Muscle layer of colon (tissue), 2 donors: ENCODE measurements at regions not wholly inside any gene's neighbourhood (a gene's known extent, or its start where the extent isn't known, plus 50 kb on each side); places are given as distances from the start of the nearest gene placed in this dataset.

Experiments used
- H3K27ac ChIP-seq: one replicate; pipeline ENCODE4 v1.7.0; 2013; ENCODE audit warnings: low read depth, mild to moderate bottlenecking, low read length, moderate library complexity
- H3K27me3 ChIP-seq, 2 donors: one replicate each; pipeline ENCODE4 v1.7.0; 2013; ENCODE audit warnings: low read length in 2 of 2, mild to moderate bottlenecking in 2 of 2; ENCODE audit not compliant: insufficient read depth in 2 of 2, control insufficient read depth in 1 of 2
- H3K36me3 ChIP-seq: one replicate; pipeline ENCODE4 v1.7.0; 2013; ENCODE audit warnings: mild to moderate bottlenecking, low read length; ENCODE audit not compliant: insufficient read depth
- H3K4me1 ChIP-seq: one replicate; pipeline ENCODE4 v1.7.0; 2013; ENCODE audit warnings: mild to moderate bottlenecking, low read length; ENCODE audit not compliant: insufficient read depth
- H3K4me3 ChIP-seq, 2 donors: one replicate each; pipeline ENCODE4 v1.7.0; 2013; ENCODE audit warnings: low read length in 2 of 2, low read depth in 1 of 2, mild to moderate bottlenecking in 1 of 2, moderate library complexity in 1 of 2
- H3K9ac ChIP-seq: one replicate; pipeline ENCODE4 v1.7.0; 2013; ENCODE audit warnings: low read length
- H3K9me3 ChIP-seq: one replicate; pipeline ENCODE4 v1.7.0; 2013; ENCODE audit warnings: mild to moderate bottlenecking, low read length
- donor health status: abdominal sarcoma.
- donor health status: Adenocarcinoma of cecum.

- Histone ChIP-seq H3K9me3 (no peaks in the 10 kb centered on the region), H3K4me1 (no peaks in the 10 kb centered on the region), H3K4me3 (no peak overlapping the region), H3K36me3 (no peaks in the 10 kb centered on the region), H3K27me3 (no peaks in the 10 kb centered on the region), H3K27ac (no peak overlapping the region), H3K9ac (no peak overlapping the region)
These were observed 650.4 kb downstream of the LTN1 start for GRCh38 chr21:28342212-28342810.

GRCh38 chr21:28339403-28339802 lies 653.3 kb downstream of the LTN1 start:
- Histone ChIP-seq H3K9me3 (no peaks in the 10 kb centered on the region), H3K4me3 (no peak overlapping the region), H3K36me3 (no peaks in the 10 kb centered on the region), H3K9ac (no peak overlapping the region), H3K27me3 (no peaks in the 10 kb centered on the region), H3K4me1 (no peaks in the 10 kb centered on the region), H3K27ac (no peak overlapping the region)

- no peaks in the 10 kb centered on the region for H3K9me3 ChIP-seq
- H3K27ac ChIP-seq, result no peak overlapping the region
- H3K9ac ChIP-seq, result no peak overlapping the region
- H3K36me3 ChIP-seq, result no peaks in the 10 kb centered on the region
- H3K27me3 ChIP-seq, result no peaks in the 10 kb centered on the region
- no peaks in the 10 kb centered on the region for H3K4me1 ChIP-seq
- H3K4me3 ChIP-seq, result no peak overlapping the region
These were observed 653.9 kb downstream of the LTN1 start for GRCh38 chr21:28338701-28339305.

- Histone ChIP-seq H3K27ac (no peak overlapping the region), H3K9me3 (no peaks in the 10 kb centered on the region), H3K9ac (no peak overlapping the region), H3K27me3 (no peaks in the 10 kb centered on the region), H3K4me3 (no peak overlapping the region), H3K36me3 (no peaks in the 10 kb centered on the region), H3K4me1 (no peaks in the 10 kb centered on the region)
These were observed 655.4 kb downstream of the LTN1 start for GRCh38 chr21:28337315-28337714.

- Histone ChIP-seq H3K4me1 (no peaks in the 10 kb centered on the region), H3K36me3 (no peaks in the 10 kb centered on the region), H3K9me3 (no peaks in the 10 kb centered on the region), H3K4me3 (no peak overlapping the region), H3K27ac (no peak overlapping the region), H3K9ac (no peak overlapping the region), H3K27me3 (no peaks in the 10 kb centered on the region)
These were observed 656.4 kb downstream of the LTN1 start for GRCh38 chr21:28336314-28336713.

- H3K27me3 ChIP-seq, result no peaks in the 10 kb centered on the region
- H3K9me3 ChIP-seq, result no peaks in the 10 kb centered on the region
- H3K27ac ChIP-seq, result no peak overlapping the region
- H3K9ac ChIP-seq, result no peak overlapping the region
- H3K4me1 ChIP-seq, result no peaks in the 10 kb centered on the region
- no peak overlapping the region for H3K4me3 ChIP-seq
- no peaks in the 10 kb centered on the region for H3K36me3 ChIP-seq
These were observed 658.3 kb downstream of the LTN1 start for GRCh38 chr21:28334407-28334806.

GRCh38 chr21:28333578-28334075 lies 659.0 kb downstream of the LTN1 start:
- Histone ChIP-seq H3K9ac (no peak overlapping the region), H3K4me3 (no peak overlapping the region), H3K36me3 (no peaks in the 10 kb centered on the region), H3K9me3 (no peaks in the 10 kb centered on the region), H3K27ac (no peak overlapping the region), H3K27me3 (no peaks in the 10 kb centered on the region), H3K4me1 (no peaks in the 10 kb centered on the region)

- Histone ChIP-seq H3K4me1 (no peaks in the 10 kb centered on the region), H3K9me3 (no peaks in the 10 kb centered on the region), H3K36me3 (no peaks in the 10 kb centered on the region), H3K27ac (no peak overlapping the region), H3K27me3 (no peaks in the 10 kb centered on the region), H3K9ac (no peak overlapping the region), H3K4me3 (no peak overlapping the region)
These were observed 659.9 kb downstream of the LTN1 start for GRCh38 chr21:28332796-28333195.

GRCh38 chr21:28325618-28326017 lies 667.1 kb downstream of the LTN1 start:
- H3K4me3 ChIP-seq, result no peak overlapping the region
- no peaks in the 10 kb centered on the region for H3K4me1 ChIP-seq
- H3K27ac ChIP-seq, result no peak overlapping the region
- no peaks in the 10 kb centered on the region for H3K36me3 ChIP-seq
- H3K9ac ChIP-seq, result no peak overlapping the region
- H3K27me3 ChIP-seq, result no peaks in the 10 kb centered on the region
- no peaks in the 10 kb centered on the region for H3K9me3 ChIP-seq

GRCh38 chr21:28324690-28325089 lies 668.0 kb downstream of the LTN1 start:
- Histone ChIP-seq H3K27me3 (no peaks in the 10 kb centered on the region), H3K9ac (no peak overlapping the region), H3K27ac (no peak overlapping the region), H3K9me3 (no peaks in the 10 kb centered on the region), H3K4me1 (no peaks in the 10 kb centered on the region), H3K36me3 (no peaks in the 10 kb centered on the region), H3K4me3 (no peak overlapping the region)

GRCh38 chr21:28317177-28317950 lies 675.3 kb downstream of the LTN1 start:
- no peak overlapping the region for H3K9ac ChIP-seq

More at GRCh38 chr21:28317177-28317950, 675.3 kb downstream of the LTN1 start:
- no peak overlapping the region for H3K4me3 ChIP-seq
- no peaks in the 10 kb centered on the region for H3K4me1 ChIP-seq
- H3K9me3 ChIP-seq, result no peaks in the 10 kb centered on the region
- H3K27ac ChIP-seq, result no peak overlapping the region
- H3K36me3 ChIP-seq, result no peaks in the 10 kb centered on the region
- H3K27me3 ChIP-seq, result no peaks in the 10 kb centered on the region
